Endodermal cell (in vitro differentiated cells): ENCODE measurements at regions not wholly inside any gene's neighbourhood (a gene's known extent, or its start where the extent isn't known, plus 50 kb on each side); places are given as distances from the start of the nearest gene placed in this dataset.

Experiments
- DNase-seq: peaks from one replicate; pipeline ENCODE4 v3.0.0-alpha.2; 2017
- H3K27ac ChIP-seq: 2 replicates; pipeline ENCODE4 v1.5.1; 2013; ENCODE audit warnings: mild to moderate bottlenecking, low read depth, low read length, moderate library complexity
- H3K27me3 ChIP-seq: 2 replicates; pipeline ENCODE4 v1.6.1; 2013; ENCODE audit warnings: mild to moderate bottlenecking, low read length, moderate library complexity; ENCODE audit not compliant: insufficient read depth, control insufficient read depth, poor library complexity, severe bottlenecking
- H3K36me3 ChIP-seq: 2 replicates; pipeline ENCODE4 v1.7.0; 2013; ENCODE audit warnings: mild to moderate bottlenecking, low read length, moderate library complexity; ENCODE audit not compliant: control insufficient read depth, insufficient read depth
- H3K4me1 ChIP-seq: one replicate; pipeline ENCODE4 v1.7.0; 2013; ENCODE audit warnings: low read length; ENCODE audit not compliant: control insufficient read depth, insufficient read depth
- H3K4me3 ChIP-seq: 2 replicates; pipeline ENCODE4 v1.5.1; 2013; ENCODE audit warnings: mild to moderate bottlenecking, low read length, moderate library complexity
- H3K9ac ChIP-seq: 2 replicates; pipeline ENCODE4 v1.6.1; 2013; ENCODE audit warnings: mild to moderate bottlenecking, low read length, moderate library complexity; ENCODE audit not compliant: poor library complexity, severe bottlenecking; ENCODE audit errors: extremely low read depth
- H3K9me3 ChIP-seq: 2 replicates; pipeline ENCODE4 v1.6.1; 2013; ENCODE audit warnings: mild to moderate bottlenecking, low read length, moderate library complexity; ENCODE audit not compliant: control insufficient read depth
- H3K27ac Mint-ChIP-seq: 2 replicates; pipeline ENCODE4 v1.8.0; 2020; ENCODE audit warnings: mixed read lengths
- H3K27me3 Mint-ChIP-seq: 2 replicates; pipeline ENCODE4 v1.8.0; 2021; ENCODE audit warnings: mild to moderate bottlenecking, mixed read lengths; ENCODE audit not compliant: insufficient read depth
- H3K36me3 Mint-ChIP-seq: 2 replicates; pipeline ENCODE4 v1.8.0; 2020; ENCODE audit warnings: low read depth, mixed read lengths
- H3K4me1 Mint-ChIP-seq: 2 replicates; pipeline ENCODE4 v1.8.0; 2020; ENCODE audit warnings: mixed read lengths
- H3K4me3 Mint-ChIP-seq: 2 replicates; pipeline ENCODE4 v1.8.0; 2020; ENCODE audit warnings: mild to moderate bottlenecking, moderate library complexity, mixed read lengths
- H3K9me3 Mint-ChIP-seq: 2 replicates; pipeline ENCODE4 v1.8.0; 2020; ENCODE audit warnings: mild to moderate bottlenecking, mixed read lengths
- CTCF ChIP-seq: fragments of 200-600 bp; sonication (generic); conservative IDR thresholded peaks from 2 replicates; pipeline ENCODE4 v1.5.0; 2021; ENCODE audit warnings: antibody characterized with exemption, mild to moderate bottlenecking
- WGBS, 2 experiments: methylation state at CpG; one replicate each; pipeline versions ENCODE4 v1.1.5 to v1.1.7; 2013; ENCODE audit warnings: missing lambda C conversion rate in 2 of 2, mixed read lengths in 1 of 2; ENCODE audit not compliant: insufficient coverage in 1 of 2, insufficient read length in 1 of 2; 5-methylcytosine and 5-hydroxymethylcytosine counted together

GRCh38 chr12:107396991-107397390 is 288.6 kb upstream of the PWP1 start:
- no peak for TF ChIP-seq CTCF
- Histone ChIP-seq H3K36me3 (no peaks in the 10 kb centered on the region), H3K27me3 (no peaks in the 10 kb centered on the region), H3K4me3 (no peak overlapping the region), H3K9ac (no peak overlapping the region), H3K27ac (no peak overlapping the region), H3K4me1 (no peaks in the 10 kb centered on the region), H3K9me3 (no peaks in the 10 kb centered on the region)
- Mint-ChIP-seq H3K9me3 (no peaks in the 10 kb centered on the region), H3K27me3 (no peaks in the 10 kb centered on the region), H3K36me3 (no peaks in the 10 kb centered on the region), H3K4me1 (peaks cover 14% of the 10 kb centered on the region), H3K27ac (no peak overlapping the region), H3K4me3 (no peak overlapping the region)
- WGBS, 2 experiments: 40 to 82% methylated on average over 2 to 7 of the region's 7 CpGs
- DNase-seq: no peak

GRCh38 chr12:107397890-107398500 is 287.6 kb upstream of the PWP1 start:
- H3K9me3 ChIP-seq: no peaks in the 10 kb centered on the region
- no peak for TF ChIP-seq CTCF
- H3K9ac ChIP-seq: no peak overlapping the region
- no peak overlapping the region for H3K4me3 Mint-ChIP-seq
- H3K27ac ChIP-seq: peak overlapping the region; percentile 81
- H3K27me3 Mint-ChIP-seq: no peaks in the 10 kb centered on the region
- no peaks in the 10 kb centered on the region for H3K9me3 Mint-ChIP-seq
- H3K4me1 ChIP-seq: no peaks in the 10 kb centered on the region
- no peaks in the 10 kb centered on the region for H3K27me3 ChIP-seq
- no peaks in the 10 kb centered on the region for H3K36me3 ChIP-seq
- no peak for DNase-seq
- no peak overlapping the region for H3K4me3 ChIP-seq
- WGBS, 2 experiments: 75 to 77% methylated on average over 10 to 11 of the region's 11 CpGs
- H3K4me1 Mint-ChIP-seq: peaks cover 12% of the 10 kb centered on the region
- H3K27ac Mint-ChIP-seq: no peak overlapping the region
- H3K36me3 Mint-ChIP-seq: no peaks in the 10 kb centered on the region

GRCh38 chr12:107399046-107399445 is 286.6 kb upstream of the PWP1 start:
- Histone ChIP-seq H3K9ac (no peak overlapping the region), H3K4me3 (no peak overlapping the region), H3K36me3 (no peaks in the 10 kb centered on the region), H3K27ac (peak overlapping the region; percentile 81), H3K4me1 (no peaks in the 10 kb centered on the region), H3K9me3 (no peaks in the 10 kb centered on the region), H3K27me3 (no peaks in the 10 kb centered on the region)
- no peaks in the 10 kb centered on the region for H3K9me3 Mint-ChIP-seq
- TF ChIP-seq CTCF: no peak
- DNase-seq: no peak
- no peaks in the 10 kb centered on the region for H3K27me3 Mint-ChIP-seq
- no peak overlapping the region for H3K27ac Mint-ChIP-seq
- peaks cover 12% of the 10 kb centered on the region for H3K4me1 Mint-ChIP-seq
- WGBS, 2 experiments: 46 to 75% methylated on average over 2 to 5 of the region's 5 CpGs
- H3K36me3 Mint-ChIP-seq: no peaks in the 10 kb centered on the region
- no peak overlapping the region for H3K4me3 Mint-ChIP-seq
